Gastrocnemius medialis (tissue), 4 donors: ENCODE measurements at regions not wholly inside any gene's neighbourhood (a gene's known extent, or its start where the extent isn't known, plus 50 kb on each side); places are given as distances from the start of the nearest gene placed in this dataset.

ENCODE experiments used
- CTCF ChIP-seq, 5 experiments: fragments of 450-650 bp in 3 of 5; fragments of 200-600 bp in 2 of 5; sonication (generic) in 2 of 5; IDR thresholded peaks in 4 of 5; conservative IDR thresholded peaks in 1 of 5; 1 replicate in 4 of 5; 2 replicates in 1 of 5; pipeline ENCODE4 v1.5.1; 2016 to 2019; ENCODE audit warnings: antibody characterized with exemption in 5 of 5, mild to moderate bottlenecking in 3 of 5, moderate library complexity in 3 of 5
- POLR2A ChIP-seq, 2 donors: fragments of 450-650 bp; IDR thresholded peaks; one replicate each; pipeline ENCODE4 v1.6.1; 2017; ENCODE audit warnings: antibody characterized with exemption in 2 of 2, mild to moderate bottlenecking in 2 of 2, moderate library complexity in 2 of 2

- TF ChIP-seq CTCF (IDR thresholded peaks at IDR 0.05 in 4 of 5, conservative IDR thresholded peaks at IDR 0.05 in 1 of 5) (no peak), POLR2A (IDR thresholded peaks at IDR 0.05) (no peak)
These were observed 428.6 kb downstream of the TMA16 start for GRCh38 chr4:163923092-163923491.
